GM18858 (cell line): ENCODE measurements at regions not wholly inside any gene's neighbourhood (a gene's known extent, or its start where the extent isn't known, plus 50 kb on each side); places are given as distances from the start of the nearest gene placed in this dataset.

ENCODE experiments used
- ATAC-seq: cut with Tn5 transposase; IDR thresholded peaks from one replicate; pipeline ENCODE4 v1.9.1; 2021; ENCODE audit not compliant: unreplicated experiment

DNA sequence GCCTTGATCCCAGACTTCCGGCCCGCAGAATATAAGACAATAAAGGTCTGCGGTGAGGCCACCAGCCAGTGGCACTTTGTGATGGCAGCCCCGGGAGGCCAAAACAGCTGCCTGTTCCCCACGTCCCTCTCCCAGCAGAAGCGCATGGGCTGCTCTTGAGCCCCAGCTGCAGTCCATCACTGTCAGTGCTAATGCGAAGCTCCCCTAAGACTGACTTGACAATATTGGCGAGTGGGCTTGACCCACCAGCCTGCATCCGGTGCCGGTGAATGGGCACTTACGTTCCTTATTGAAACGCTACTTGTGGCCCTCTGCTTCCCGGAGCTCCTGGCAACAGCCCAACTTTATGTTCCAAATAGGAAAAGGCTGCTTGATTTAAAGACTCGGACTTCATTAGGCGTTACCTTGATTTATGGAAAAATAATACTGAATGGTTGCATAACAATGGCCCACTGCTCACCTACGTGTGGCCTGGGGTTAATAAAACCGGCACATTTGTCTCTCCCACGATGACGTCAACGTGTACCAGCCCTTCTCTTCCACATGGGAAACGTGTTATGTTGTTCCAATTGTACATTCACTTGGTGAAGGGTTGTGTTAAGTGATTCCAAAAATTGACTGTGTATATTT is 93.4 kb upstream of the SEPTIN5 start:
- no peak for ATAC-seq

DNA sequence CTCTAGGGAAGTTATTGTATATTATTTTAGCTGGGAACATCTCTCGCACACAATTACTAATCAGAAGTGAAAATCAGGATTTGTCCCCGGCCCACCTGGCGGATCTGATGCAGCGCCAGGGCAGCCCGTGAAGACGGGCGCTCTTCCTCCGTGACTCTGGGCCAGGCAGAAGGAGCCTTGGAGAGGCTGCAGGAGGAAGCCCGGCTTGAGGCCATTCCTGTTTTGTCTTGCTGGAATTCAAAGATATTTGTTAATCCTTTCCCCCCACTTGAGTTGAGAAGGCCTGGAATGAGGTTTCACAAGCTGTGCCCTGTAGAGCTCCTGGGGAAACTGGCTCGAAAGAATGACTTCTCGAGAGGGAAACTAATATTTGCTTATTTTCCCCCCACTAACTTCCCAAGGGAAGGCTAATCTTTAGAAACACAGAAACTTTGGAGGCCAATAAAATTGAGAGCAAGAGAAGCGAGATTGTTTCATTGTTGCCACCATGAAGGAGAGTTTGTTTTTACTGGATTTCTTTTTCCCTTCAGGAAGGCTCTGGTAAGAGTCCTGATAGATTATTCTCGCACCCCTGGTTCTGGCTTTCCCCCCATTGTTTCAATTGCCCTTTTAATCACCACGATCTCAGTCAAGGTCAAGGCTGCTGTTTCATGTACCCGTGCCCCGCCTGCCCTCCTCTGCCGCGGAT is 92.8 kb upstream of the SEPTIN5 start:
- no peak for ATAC-seq

DNA sequence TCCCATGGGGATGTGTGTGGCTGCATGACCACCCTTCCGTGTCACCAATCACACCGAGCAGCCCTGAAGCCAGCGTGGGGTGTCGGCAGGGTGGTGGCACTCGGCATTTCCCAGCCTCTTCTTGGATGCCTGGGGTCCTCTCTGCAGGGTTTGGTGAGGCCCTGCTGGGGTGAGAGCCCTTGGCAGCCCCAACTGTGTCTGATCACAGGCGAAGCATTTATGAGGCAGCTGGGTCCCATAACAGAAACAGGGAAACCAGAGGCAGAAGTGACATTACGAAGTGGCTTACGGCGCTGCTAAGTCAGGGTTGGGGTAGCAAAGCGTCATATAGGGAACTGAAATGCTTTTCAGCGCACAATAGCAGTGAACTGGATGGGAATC is 92.3 kb upstream of the SEPTIN5 start:
- ATAC-seq = no peak

DNA sequence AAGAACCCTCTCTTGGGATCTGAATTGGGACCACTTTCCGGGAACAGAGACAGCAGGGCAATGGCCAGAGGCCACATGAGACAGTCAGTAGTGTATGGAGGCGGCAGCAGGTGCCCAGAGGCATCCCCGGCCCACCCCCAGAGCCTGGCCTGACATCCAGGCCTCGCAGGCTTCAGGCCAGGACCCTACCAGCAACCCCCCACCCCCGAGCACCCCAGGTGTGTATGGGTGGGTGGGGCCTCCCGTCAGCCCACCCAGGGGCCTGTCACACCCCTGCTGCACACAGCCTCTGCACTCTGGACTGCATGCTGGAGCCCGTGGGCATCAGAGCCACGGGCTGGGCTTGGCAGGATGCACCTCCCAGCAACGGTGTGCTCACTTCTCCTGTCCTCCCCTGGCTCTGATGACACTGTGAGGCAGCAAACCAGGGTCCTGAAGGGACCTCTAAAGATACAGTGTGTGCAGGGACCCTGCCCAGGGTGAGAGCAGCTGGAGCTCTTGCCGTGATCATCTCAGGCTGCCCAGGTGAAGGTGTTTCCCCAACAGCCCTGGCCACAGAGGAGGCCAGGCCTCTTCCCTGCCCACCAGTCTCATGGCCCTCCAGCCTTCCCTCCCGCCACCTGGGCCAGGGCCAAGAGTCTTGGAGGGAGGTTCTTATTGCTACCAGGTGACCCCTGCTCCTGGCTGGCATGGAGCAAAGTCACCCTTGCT is 88.8 kb upstream of the SEPTIN5 start:
- no peak for ATAC-seq

DNA sequence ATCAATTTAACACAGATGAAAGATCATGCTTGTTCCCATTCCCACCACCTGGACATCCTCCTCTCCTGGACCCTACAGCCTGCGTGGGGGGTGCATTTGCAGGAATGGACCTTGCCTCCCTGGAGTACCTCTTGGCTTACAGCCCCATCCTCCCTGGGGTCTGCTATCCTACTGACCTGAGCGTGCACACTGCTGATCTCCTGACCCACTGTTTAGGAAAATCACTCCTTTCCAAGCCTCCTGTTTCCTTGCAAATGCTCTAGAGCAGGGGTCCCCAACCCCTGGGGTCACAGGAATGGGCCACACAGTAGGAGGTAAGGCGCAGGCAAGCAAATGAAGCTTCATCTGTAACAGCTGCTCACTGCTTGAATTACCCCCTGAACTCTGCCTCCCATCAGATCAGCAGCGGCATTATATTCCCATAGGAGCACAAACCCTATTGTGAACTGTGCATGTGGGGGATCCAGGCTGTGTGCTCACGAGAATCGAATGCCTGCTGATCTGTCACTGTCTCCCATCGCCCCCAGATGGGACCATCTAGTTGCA is 88.2 kb upstream of the SEPTIN5 start:
- ATAC-seq = no peak

DNA sequence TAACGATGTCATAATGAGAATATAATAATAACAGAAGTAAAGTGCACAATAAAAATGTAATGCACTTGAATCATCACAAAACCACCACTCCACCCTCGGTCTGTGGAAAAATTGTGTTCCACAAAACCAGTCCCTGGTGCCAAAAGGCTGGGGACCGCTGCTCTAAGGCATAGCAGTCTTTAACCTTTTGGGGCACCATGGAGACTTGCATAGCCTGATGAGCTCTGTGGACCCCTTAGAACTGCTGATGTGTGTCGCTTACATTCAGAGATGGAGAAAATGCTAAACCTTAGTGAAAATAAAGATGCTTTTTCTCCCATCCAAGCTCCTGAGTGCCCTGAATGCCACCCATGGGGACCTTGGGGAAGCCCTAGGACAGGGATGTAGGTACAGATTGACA is 87.6 kb upstream of the SEPTIN5 start:
- no peak for ATAC-seq

DNA sequence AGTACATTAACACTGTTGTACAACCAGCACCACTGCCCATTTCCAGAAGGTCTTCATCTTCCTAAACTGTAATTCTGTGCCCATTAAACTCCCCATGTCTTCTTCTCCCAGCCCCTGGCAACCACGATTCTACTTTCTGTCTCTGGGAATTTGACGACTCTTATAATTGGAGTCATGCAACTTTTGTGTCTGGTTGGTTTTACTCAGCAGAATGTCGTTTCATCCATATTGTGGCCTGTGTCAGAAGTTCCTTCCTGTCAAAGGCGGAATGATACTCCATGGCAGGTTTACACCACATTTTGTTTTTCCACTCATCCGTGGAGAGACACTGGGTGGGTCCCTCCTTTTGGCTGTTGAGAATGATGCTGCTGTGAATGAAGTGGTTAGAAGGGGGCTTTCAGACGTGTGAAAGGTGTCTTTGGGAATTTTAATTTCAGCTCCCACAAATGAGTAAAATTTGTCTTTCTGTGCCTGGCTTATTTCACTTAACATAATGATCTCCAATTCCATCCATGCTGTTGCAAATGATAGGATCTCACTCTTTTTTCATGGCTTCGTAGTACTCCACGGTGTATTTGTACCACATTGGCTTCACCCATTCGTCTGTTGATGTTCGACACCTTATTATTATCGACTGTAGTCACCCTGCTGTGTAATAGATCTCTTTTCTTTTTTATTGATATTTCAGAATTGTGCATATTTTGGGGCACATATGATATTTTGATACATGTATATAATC is 86.1 kb upstream of the SEPTIN5 start:
- no peak for ATAC-seq

DNA sequence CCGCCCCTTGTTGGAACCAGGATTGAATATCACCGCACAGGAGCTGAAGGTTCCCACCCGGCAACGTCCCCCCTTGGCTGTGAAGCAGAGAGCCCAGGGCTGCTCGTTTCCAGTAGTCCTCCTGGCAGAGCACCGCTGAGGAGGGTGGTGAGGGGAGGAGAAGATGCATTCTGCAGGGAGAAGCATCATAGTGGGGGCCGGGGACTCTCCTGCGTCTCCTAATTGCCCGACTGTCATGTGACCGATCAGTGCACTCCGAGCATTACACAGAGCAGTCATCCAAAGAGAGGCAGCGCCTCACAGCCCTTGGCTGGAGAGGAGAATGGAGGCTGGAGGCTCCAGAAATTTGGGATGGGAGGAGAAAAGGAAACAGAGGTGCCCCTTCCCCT is 85.0 kb upstream of the SEPTIN5 start:
- ATAC-seq = no peak

DNA sequence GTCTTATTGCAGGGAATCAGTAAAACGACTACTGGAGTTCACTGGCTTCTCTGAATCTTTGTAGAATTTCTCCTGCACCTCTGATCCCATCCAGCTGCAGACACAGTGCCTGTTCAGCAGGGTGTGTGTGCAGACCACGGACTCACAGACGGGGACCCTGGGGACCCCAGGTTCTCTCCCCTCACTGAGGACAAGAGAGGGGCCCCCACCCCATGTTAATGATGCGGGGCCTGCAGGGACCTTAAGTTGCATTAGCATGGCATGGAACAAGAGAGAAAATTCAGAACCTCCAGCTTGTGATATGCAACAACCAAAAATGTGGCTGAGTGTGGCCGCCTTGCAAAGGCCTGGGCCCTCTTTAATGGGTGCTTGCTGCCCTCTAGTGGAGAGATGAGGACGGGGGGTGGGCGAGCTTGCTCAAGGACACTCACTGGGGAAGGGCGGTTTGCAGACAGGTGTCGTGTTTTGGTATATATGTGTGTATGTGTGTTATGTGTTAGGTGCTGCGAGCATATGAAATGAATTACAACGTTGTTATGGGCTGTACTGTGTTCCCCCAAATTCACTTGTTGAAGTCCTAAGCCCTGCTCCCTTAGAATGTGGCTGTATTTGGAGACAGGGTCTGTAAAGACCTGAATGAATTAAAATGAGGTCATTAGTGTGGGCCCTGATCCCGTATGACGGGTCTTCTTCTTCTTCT is 84.4 kb upstream of the SEPTIN5 start:
- ATAC-seq = no peak

DNA sequence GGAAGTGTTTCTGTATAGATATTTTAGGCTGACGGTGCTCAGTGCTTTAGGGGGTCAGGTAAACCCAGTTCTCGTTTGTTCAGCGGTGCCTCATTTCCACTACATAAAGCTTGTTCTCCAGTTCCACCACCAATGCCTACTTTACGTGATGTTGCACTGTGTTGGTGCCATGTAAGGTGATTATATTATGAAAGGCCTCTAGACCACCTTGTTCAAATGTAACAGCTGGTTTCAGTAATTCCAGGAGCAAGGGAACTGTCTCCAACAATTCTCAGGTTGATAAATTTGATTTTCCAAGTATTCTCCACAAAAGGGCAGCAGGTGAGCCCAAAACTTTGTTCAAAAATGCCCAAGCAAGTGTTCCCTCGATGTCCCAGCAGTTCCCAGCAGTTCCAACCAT is 83.7 kb upstream of the SEPTIN5 start:
- ATAC-seq = no peak

DNA sequence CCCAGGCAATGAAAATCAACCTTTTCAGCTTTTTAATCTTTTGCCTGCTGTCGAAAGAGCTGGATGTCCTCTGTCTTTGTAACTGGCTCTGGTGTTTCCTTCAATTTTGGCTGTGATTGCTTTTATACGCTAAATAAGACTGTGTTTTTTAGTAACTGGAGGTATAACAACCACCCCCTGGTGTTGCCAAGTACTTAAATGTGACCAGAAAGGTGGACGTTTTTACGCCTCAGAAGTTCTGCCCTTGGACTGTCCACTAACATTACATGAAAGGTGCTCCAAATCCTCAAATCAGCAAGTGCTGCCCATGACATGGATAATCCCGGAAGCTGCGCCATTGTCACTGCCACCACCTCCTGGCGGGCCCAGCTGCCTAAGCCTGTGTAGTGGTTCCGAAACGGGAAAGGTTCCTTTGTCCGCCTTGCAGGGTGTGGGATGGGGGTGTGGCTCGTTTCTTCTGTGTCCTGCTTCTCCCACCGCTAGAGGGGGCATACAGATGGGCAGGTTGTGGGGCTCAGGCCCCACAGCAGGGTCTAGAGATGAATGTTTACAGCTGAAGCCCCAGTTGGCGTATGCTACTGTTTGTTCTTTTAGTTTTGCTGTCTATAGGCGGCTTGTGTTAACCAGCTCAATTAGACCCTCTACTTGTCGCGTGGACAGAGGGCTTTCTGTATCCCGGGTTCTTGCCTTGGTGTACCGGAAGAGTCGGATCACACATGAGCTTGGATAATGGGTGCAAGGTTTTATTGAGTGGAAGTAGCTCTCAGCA is 82.2 kb upstream of the SEPTIN5 start:
- no peak for ATAC-seq

DNA sequence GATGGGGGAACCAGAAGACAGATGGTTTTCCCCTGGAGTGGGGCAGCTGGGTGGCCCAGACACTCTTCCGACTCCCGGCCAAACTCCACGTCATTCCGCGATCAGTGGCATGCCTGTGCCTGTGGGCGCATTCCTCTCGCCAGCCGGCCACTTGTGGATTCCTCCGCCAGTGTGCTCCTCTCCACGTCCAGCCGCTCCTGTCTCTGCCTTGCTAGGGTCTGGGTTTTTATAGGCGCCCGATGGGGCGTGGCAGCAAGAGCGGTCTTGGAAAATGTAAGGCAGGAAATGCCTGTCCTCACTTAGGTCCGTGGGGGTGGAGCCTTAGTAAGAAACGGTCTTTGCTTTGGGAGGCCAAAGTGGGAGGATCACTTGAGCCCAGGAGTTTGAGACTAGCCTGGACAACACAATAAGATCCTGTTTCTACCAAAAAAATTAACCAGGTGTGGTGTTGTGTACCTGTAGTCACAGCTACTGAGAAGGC is 81.6 kb upstream of the SEPTIN5 start:
- no peak for ATAC-seq

DNA sequence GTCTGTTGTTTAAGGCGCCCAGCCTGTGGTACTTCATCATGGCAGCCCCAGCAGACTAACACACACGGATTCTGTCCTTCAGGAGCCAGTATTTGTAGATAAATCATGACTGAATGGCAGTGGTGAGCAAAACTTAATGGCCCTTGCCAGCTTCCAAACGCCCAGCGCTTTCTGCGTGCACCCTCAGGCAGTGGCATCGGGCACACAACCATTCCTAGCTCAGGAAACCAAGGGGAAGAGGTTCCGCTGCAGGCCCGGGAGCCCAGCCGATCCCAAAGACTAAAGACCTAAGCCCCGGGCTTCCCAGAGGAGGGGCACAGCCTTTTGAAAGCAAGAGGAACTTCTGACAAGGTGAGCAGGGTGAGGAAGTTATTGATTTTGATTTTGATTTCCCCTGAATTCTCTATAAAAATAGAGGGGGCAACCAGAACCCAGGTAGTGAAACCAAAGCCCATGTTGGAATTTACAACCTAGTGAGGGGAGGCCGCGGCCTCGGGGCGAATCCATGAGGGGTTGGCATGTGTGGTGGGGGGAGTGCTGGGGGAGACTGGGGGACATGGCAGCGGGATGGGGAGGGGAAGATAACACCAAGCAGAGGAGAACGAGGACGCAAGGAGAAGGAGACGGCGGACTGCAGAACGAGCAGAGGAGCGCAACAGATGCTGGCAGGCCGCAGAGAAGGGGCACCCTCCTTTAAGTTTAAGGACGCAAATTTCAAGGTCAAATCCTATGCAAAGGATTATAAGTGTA is 79.9 kb upstream of the SEPTIN5 start:
- ATAC-seq = no peak

DNA sequence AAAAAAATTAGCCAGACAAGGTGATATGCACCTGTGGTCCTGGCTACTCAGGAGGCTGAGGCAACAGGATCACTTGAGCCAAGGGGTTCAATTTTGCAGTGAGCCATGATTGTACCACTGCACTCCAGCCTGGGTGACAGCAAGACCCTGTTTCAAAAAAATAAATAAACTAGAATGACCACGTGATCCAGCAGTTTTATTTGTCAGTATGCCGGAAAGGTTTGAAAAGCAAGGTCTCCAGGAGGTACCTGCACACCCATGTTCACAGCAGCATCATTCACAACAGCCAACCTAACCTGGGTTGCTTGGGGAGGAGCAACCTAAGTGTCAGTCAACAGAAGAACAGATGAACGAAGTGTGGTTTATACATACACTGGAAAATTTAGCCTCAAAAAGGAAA is 78.7 kb upstream of the SEPTIN5 start:
- no peak for ATAC-seq

DNA sequence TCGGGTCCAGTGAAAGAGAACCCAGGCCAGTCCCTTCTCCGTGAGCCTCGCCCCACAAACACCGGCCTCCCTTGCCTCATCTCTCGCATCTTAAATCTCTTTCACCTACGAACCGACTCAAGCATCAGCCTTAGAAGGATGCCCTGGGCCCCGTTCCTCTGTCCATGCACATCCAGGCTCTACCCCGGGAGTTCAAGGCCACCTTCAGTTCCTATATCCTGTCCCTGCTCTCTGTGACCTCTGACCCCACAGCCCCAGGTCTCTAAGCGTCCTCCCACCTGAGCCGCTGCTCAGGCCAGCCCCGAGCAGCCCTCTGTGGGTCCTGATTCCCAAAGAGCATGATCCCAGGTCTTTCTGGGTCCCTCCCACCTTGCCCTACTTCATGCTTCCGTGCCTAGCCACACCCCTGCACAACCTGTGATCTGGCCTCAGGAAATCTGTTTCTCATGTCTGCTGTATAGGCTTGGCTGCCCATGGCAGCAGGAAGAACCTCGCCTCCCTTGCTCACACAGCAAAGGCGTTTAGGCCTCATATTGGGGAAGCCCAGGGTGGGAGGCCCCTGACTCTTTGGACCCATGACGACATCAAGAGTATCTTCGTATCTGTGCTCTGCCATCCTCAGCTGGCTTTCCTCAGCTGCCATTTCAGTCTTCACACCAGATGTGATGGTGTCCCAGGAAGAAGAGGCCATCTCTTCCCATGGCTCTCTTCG is 77.5 kb upstream of the SEPTIN5 start:
- no peak for ATAC-seq

DNA sequence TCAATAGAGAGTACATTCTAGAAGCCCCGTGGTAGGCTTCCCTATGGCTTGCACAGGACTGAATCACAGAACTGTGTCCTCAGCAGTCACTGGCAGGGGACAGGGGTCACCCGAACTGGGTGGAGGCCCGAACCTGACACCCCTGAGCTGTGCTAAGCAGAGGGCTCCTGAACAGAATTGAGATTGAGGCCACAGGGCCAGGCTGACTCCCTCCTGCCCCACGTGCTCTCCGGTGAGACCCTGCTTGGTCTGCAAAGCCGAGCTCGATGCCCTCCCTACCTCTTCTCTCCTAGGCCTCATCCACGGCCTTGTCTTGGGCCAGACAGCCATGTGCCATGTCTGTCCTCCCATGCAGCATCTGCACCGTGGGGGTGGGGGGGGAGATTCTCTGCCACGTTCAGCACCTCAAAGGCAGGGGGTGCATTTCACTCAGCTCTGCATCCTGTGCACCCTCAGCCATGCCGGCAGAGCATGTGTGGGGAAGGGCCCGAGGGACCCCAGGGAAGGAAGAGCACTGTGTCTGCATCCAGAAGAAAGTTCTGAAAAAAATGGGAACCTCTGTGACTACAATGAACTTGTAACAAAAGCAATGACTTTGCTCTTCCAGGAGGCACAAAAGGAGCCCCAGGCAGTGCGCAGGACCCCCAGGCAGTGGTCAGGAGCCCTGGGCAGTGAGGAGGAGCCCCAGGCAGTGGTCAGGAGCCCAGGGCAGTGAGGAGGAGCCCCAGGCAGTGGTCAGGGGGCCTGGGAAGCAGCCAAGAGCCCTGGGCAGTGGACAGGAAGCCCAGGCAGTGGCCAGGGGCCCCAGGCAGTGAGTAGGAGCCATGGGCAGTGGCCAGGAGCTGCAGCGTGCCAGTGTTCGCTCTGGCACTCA is 76.7 kb upstream of the SEPTIN5 start:
- no peak for ATAC-seq

DNA sequence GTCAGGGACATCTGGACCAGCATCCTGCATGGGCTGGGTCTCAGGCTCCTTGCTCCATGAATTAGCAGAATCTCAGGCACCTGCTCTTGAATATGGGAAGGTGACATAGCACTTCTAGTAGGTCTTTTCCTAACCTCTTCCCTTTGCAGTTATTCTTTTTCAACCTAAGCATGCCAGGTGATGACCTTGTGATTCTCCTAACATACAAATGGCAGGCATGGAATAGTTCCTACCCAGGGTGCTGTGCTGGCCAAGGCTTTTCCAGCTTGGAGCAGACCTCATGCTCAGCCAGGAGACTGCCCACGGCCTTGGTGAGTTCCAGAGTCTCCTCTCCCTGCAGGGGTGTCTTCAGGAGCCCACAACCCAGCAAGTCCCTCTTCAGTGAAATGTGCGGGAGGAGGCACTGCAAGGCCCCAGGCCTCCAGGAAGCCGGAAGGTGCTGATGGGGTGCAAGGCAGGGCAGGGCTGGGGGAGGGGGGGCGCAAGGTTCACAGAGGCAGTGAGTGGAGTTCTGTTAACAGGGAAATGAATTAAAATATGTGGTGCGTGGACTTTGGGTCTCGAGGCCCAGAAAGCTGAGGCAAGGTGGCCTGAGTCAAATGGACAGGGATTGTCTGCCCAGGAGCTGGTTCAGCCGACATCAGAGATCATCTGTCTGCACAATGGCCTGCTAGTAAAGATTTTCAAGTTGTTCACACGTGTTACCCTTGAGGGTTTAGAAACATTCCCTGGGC is 75.9 kb upstream of the SEPTIN5 start:
- no peak for ATAC-seq
